CD8-positive, alpha-beta memory T cell (primary cell): ENCODE measurements at regions not wholly inside any gene's neighbourhood (a gene's known extent, or its start where the extent isn't known, plus 50 kb on each side); places are given as distances from the start of the nearest gene placed in this dataset.
"Not testable (repeated sequence)": the region's sequence is repeated elsewhere in the genome, so short reads cannot be mapped to it uniquely, and the experiment has no call there.

Source experiments
- CTCF ChIA-PET: fragments of 350-600 bp; sonication (Branson Sonifier 250); formaldehyde crosslinking; loops from one replicate; lab custom pipeline; 2021; ENCODE audit warnings: antibody characterized with exemption; lab: Charles Lee
- POLR2A ChIA-PET: fragments of 350-600 bp; sonication (Branson Sonifier 250); formaldehyde crosslinking; loops from one replicate; lab custom pipeline; 2021; ENCODE audit warnings: antibody characterized with exemption; lab: Charles Lee
- DNase-seq, 5 donors: peaks; one replicate each; pipeline versions ENCODE4 v3.0.0 to v3.0.0-alpha.2; 2020 to 2022; ENCODE audit warnings: mixed read lengths in 1 of 5
- H3K27ac ChIP-seq: one replicate; pipeline ENCODE4 v1.7.0; 2013; ENCODE audit warnings: low read depth, mild to moderate bottlenecking, low read length, moderate library complexity
- H3K27me3 ChIP-seq: 2 replicates; pipeline ENCODE4 v1.7.0; 2013; ENCODE audit warnings: low read length, mild to moderate bottlenecking; ENCODE audit not compliant: insufficient read depth, poor library complexity, severe bottlenecking
- H3K36me3 ChIP-seq: 2 replicates; pipeline ENCODE4 v1.7.0; 2013; ENCODE audit warnings: mild to moderate bottlenecking, low read length, moderate library complexity; ENCODE audit not compliant: insufficient read depth
- H3K4me1 ChIP-seq: 2 replicates; pipeline ENCODE4 v1.7.0; 2013; ENCODE audit warnings: mild to moderate bottlenecking, low read length, moderate library complexity; ENCODE audit not compliant: insufficient read depth
- H3K4me3 ChIP-seq: 2 replicates; pipeline ENCODE4 v1.7.0; 2013; ENCODE audit warnings: mild to moderate bottlenecking, low read length
- H3K9me3 ChIP-seq: 2 replicates; pipeline ENCODE4 v1.7.0; 2013; ENCODE audit warnings: mild to moderate bottlenecking, low read length
- H3K27ac Mint-ChIP-seq, 8 donors: one replicate each; pipeline ENCODE4 v1.8.0; 2020 to 2021; ENCODE audit warnings: mixed read lengths in 8 of 8, mild to moderate bottlenecking in 6 of 8, inconsistent platforms in 3 of 8, moderate library complexity in 3 of 8
- H3K27me3 Mint-ChIP-seq, 2 donors: one replicate each; pipeline ENCODE4 v1.8.0; 2020 to 2021; ENCODE audit warnings: mixed read lengths in 2 of 2, mild to moderate bottlenecking in 1 of 2, moderate library complexity in 1 of 2
- H3K36me3 Mint-ChIP-seq, 3 donors: one replicate each; pipeline ENCODE4 v1.8.0; 2020 to 2021; ENCODE audit warnings: mixed read lengths in 3 of 3, inconsistent platforms in 1 of 3, mild to moderate bottlenecking in 1 of 3
- H3K4me1 Mint-ChIP-seq, 3 donors: one replicate each; pipeline ENCODE4 v1.8.0; 2020 to 2021; ENCODE audit warnings: mixed read lengths in 3 of 3, inconsistent platforms in 1 of 3, mild to moderate bottlenecking in 1 of 3
- H3K4me3 Mint-ChIP-seq, 7 donors: one replicate each; pipeline ENCODE4 v1.8.0; 2020 to 2021; ENCODE audit warnings: mixed read lengths in 7 of 7, mild to moderate bottlenecking in 6 of 7, moderate library complexity in 4 of 7, inconsistent platforms in 2 of 7
- H3K9me3 Mint-ChIP-seq, 5 donors: one replicate each; pipeline ENCODE4 v1.8.0; 2020 to 2022; ENCODE audit warnings: mixed read lengths in 5 of 5, mild to moderate bottlenecking in 3 of 5, moderate library complexity in 2 of 5, inconsistent platforms in 1 of 5

- H3K27me3 ChIP-seq, H3K36me3 Mint-ChIP-seq, H3K27ac ChIP-seq, H3K4me3 Mint-ChIP-seq, DNase-seq, H3K9me3 ChIP-seq, H3K4me1 Mint-ChIP-seq, POLR2A ChIA-PET, CTCF ChIA-PET, H3K4me3 ChIP-seq, H3K9me3 Mint-ChIP-seq, H3K36me3 ChIP-seq, H3K27ac Mint-ChIP-seq, H3K4me1 ChIP-seq: not testable (repeated sequence)
- peaks cover 7 to 42% of the 10 kb centered on the region in 2 donors for H3K27me3 Mint-ChIP-seq
Measured at GRCh38 chr5:1982561-1982960, 99.8 kb upstream of the IRX4 start.

GRCh38 chr5:1975898-1976765 lies 93.4 kb upstream of the IRX4 start:
- POLR2A ChIA-PET, result no interaction called here
- DNase-seq, result no peak
- CTCF ChIA-PET, result interaction anchor here (1.1 kb wide), 1 partner anchor 12 kb away, joined by 3 read pairs; no protein-coding TSS in a partner anchor
- no peaks in the 10 kb centered on the region for H3K36me3 ChIP-seq
- Mint-ChIP-seq H3K27me3 (peaks cover 13 to 38% of the 10 kb centered on the region in 2 donors), H3K36me3 (no peaks in the 10 kb centered on the region), H3K4me3 (peak overlapping the region in 1 of 7 donors; percentile 44), H3K4me1 (no peaks in the 10 kb centered on the region), H3K27ac (no peak overlapping the region), H3K9me3 (no peaks in the 10 kb centered on the region)
- no peaks in the 10 kb centered on the region for H3K27me3 ChIP-seq
- no peak overlapping the region for H3K27ac ChIP-seq
- H3K4me3 ChIP-seq, result no peak overlapping the region
- H3K9me3 ChIP-seq, result no peaks in the 10 kb centered on the region
- no peaks in the 10 kb centered on the region for H3K4me1 ChIP-seq

- no peaks in the 10 kb centered on the region for H3K36me3 ChIP-seq
- POLR2A ChIA-PET, result no interaction called here
- CTCF ChIA-PET, result no interaction called here
- H3K9me3 ChIP-seq, result no peaks in the 10 kb centered on the region
- no peak for DNase-seq
- no peak overlapping the region for H3K4me3 ChIP-seq
- no peaks in the 10 kb centered on the region for H3K27me3 ChIP-seq
- Mint-ChIP-seq H3K27me3 (peaks cover 13 to 38% of the 10 kb centered on the region in 2 donors), H3K9me3 (no peaks in the 10 kb centered on the region), H3K4me1 (no peaks in the 10 kb centered on the region), H3K4me3 (no peak overlapping the region), H3K36me3 (no peaks in the 10 kb centered on the region), H3K27ac (no peak overlapping the region)
- H3K27ac ChIP-seq, result no peak overlapping the region
- no peaks in the 10 kb centered on the region for H3K4me1 ChIP-seq
Measured at GRCh38 chr5:1975406-1975715, 92.6 kb upstream of the IRX4 start.

- no peak overlapping the region for H3K27ac ChIP-seq
- no peak overlapping the region for H3K4me3 ChIP-seq
- H3K4me3 Mint-ChIP-seq, result no peak overlapping the region
- no peaks in the 10 kb centered on the region for H3K4me1 ChIP-seq
- H3K27me3 ChIP-seq, result no peaks in the 10 kb centered on the region
- H3K36me3 Mint-ChIP-seq, result no peaks in the 10 kb centered on the region
- ChIA-PET POLR2A (no interaction called here), CTCF (no interaction called here)
- H3K4me1 Mint-ChIP-seq, result no peaks in the 10 kb centered on the region
- H3K9me3 ChIP-seq, result no peaks in the 10 kb centered on the region
- H3K27me3 Mint-ChIP-seq, result peaks cover 13 to 37% of the 10 kb centered on the region in 2 donors
- H3K27ac Mint-ChIP-seq, result no peak overlapping the region
- H3K36me3 ChIP-seq, result no peaks in the 10 kb centered on the region
- DNase-seq, result no peak
- H3K9me3 Mint-ChIP-seq, result no peaks in the 10 kb centered on the region
Measured at GRCh38 chr5:1974501-1975405, 92.0 kb upstream of the IRX4 start.

GRCh38 chr5:1974081-1974480 lies 91.4 kb upstream of the IRX4 start:
- no peaks in the 10 kb centered on the region for H3K4me1 Mint-ChIP-seq
- no peak overlapping the region for H3K4me3 ChIP-seq

GRCh38 chr5:1973391-1974013 lies 90.8 kb upstream of the IRX4 start:
- no peak overlapping the region for H3K27ac Mint-ChIP-seq
- H3K9me3 Mint-ChIP-seq, result no peaks in the 10 kb centered on the region
- DNase-seq, result no peak
- no peaks in the 10 kb centered on the region for H3K4me1 ChIP-seq
- H3K36me3 Mint-ChIP-seq, result no peaks in the 10 kb centered on the region
- H3K4me3 ChIP-seq, result no peak overlapping the region
- no peaks in the 10 kb centered on the region for H3K27me3 ChIP-seq
- H3K27me3 Mint-ChIP-seq, result peaks cover 13 to 33% of the 10 kb centered on the region in 2 donors
- H3K4me1 Mint-ChIP-seq, result no peaks in the 10 kb centered on the region
- H3K27ac ChIP-seq, result no peak overlapping the region
- CTCF ChIA-PET, result no interaction called here
- H3K4me3 Mint-ChIP-seq, result no peak overlapping the region
- H3K36me3 ChIP-seq, result no peaks in the 10 kb centered on the region
- POLR2A ChIA-PET, result no interaction called here
- H3K9me3 ChIP-seq, result no peaks in the 10 kb centered on the region

More at GRCh38 chr5:1974081-1974480, 91.4 kb upstream of the IRX4 start:
- no peak overlapping the region for H3K4me3 Mint-ChIP-seq
- Histone ChIP-seq H3K36me3 (no peaks in the 10 kb centered on the region), H3K9me3 (no peaks in the 10 kb centered on the region), H3K27me3 (no peaks in the 10 kb centered on the region), H3K4me1 (no peaks in the 10 kb centered on the region), H3K27ac (no peak overlapping the region)
- no peaks in the 10 kb centered on the region for H3K36me3 Mint-ChIP-seq
- ChIA-PET CTCF (no interaction called here), POLR2A (no interaction called here)
- no peak overlapping the region for H3K27ac Mint-ChIP-seq
- peaks cover 13 to 33% of the 10 kb centered on the region in 2 donors for H3K27me3 Mint-ChIP-seq
- H3K9me3 Mint-ChIP-seq, result no peaks in the 10 kb centered on the region
- DNase-seq, result no peak

- Histone ChIP-seq H3K4me3 (no peak overlapping the region), H3K4me1 (no peaks in the 10 kb centered on the region), H3K9me3 (no peaks in the 10 kb centered on the region), H3K36me3 (no peaks in the 10 kb centered on the region), H3K27ac (no peak overlapping the region), H3K27me3 (no peaks in the 10 kb centered on the region)
- peak overlapping the region in 1 of 8 donors; percentile 32 for H3K27ac Mint-ChIP-seq
- no peaks in the 10 kb centered on the region for H3K4me1 Mint-ChIP-seq
- DNase-seq, result no peak
- H3K4me3 Mint-ChIP-seq, result no peak overlapping the region
- H3K27me3 Mint-ChIP-seq, result peaks cover 8 to 32% of the 10 kb centered on the region in 2 donors
- no peaks in the 10 kb centered on the region for H3K36me3 Mint-ChIP-seq
- POLR2A ChIA-PET, result no interaction called here
- no peaks in the 10 kb centered on the region for H3K9me3 Mint-ChIP-seq
- CTCF ChIA-PET, result no interaction called here
Measured at GRCh38 chr5:1971944-1972343, 89.2 kb upstream of the IRX4 start.

GRCh38 chr5:1967736-1968135 lies 85.0 kb upstream of the IRX4 start:
- CTCF ChIA-PET, result no interaction called here
- no peak overlapping the region for H3K27ac Mint-ChIP-seq
- no peaks in the 10 kb centered on the region for H3K9me3 ChIP-seq
- no peak for DNase-seq
- H3K9me3 Mint-ChIP-seq, result peaks cover 0 to 2% (median 0%) of the 10 kb centered on the region in 5 donors
- no peak overlapping the region for H3K4me3 Mint-ChIP-seq
- POLR2A ChIA-PET, result no interaction called here
- no peak overlapping the region for H3K27ac ChIP-seq
- H3K27me3 Mint-ChIP-seq, result peaks cover 5 to 29% of the 10 kb centered on the region in 2 donors
- no peak overlapping the region for H3K4me3 ChIP-seq
- H3K36me3 ChIP-seq, result no peaks in the 10 kb centered on the region
- H3K27me3 ChIP-seq, result no peaks in the 10 kb centered on the region
- H3K4me1 Mint-ChIP-seq, result no peaks in the 10 kb centered on the region
- H3K4me1 ChIP-seq, result no peaks in the 10 kb centered on the region
- H3K36me3 Mint-ChIP-seq, result no peaks in the 10 kb centered on the region
